GM18870 (cell line): ENCODE measurements at regions not wholly inside any gene's neighbourhood (a gene's known extent, or its start where the extent isn't known, plus 50 kb on each side); places are given as distances from the start of the nearest gene placed in this dataset.
A peak's percentile ranks its signal among the peaks of the same experiment; 100 is the strongest.
"Not testable (repeated sequence)": the region's sequence is repeated elsewhere in the genome, so short reads cannot be mapped to it uniquely, and the experiment has no call there.

ENCODE experiments used
- ATAC-seq: cut with Tn5 transposase; IDR thresholded peaks from one replicate; pipeline ENCODE4 v1.9.1; 2021; ENCODE audit warnings: moderate library complexity; ENCODE audit not compliant: unreplicated experiment

- not testable (repeated sequence) for ATAC-seq
These were observed 91.1 kb upstream of the KRAS start for GRCh38 chr12:25341877-25342276.

- ATAC-seq, result no peak
These were observed 87.2 kb upstream of the KRAS start for GRCh38 chr12:25337916-25338315.

- peak; percentile 79 for ATAC-seq
These were observed 81.4 kb upstream of the KRAS start for GRCh38 chr12:25332143-25332542.

- no peak for ATAC-seq
These were observed 77.5 kb upstream of the KRAS start for GRCh38 chr12:25328072-25328712.

- no peak for ATAC-seq
These were observed 76.6 kb upstream of the KRAS start for GRCh38 chr12:25327321-25327720.

GRCh38 chr12:25326326-25326725 lies 75.6 kb upstream of the KRAS start:
- no peak for ATAC-seq

- ATAC-seq, result no peak
These were observed 74.1 kb upstream of the KRAS start for GRCh38 chr12:25324861-25325260.

- no peak for ATAC-seq
These were observed 72.9 kb upstream of the KRAS start for GRCh38 chr12:25323581-25323982.

GRCh38 chr12:25322918-25323531 lies 72.3 kb upstream of the KRAS start:
- ATAC-seq, result no peak

GRCh38 chr12:25322351-25322750 lies 71.6 kb upstream of the KRAS start:
- no peak for ATAC-seq

- no peak for ATAC-seq
These were observed 71.0 kb upstream of the KRAS start for GRCh38 chr12:25321772-25322171.

GRCh38 chr12:25320123-25321006 lies 69.6 kb upstream of the KRAS start:
- ATAC-seq, result peak; percentile 54

GRCh38 chr12:25319233-25319984 lies 68.7 kb upstream of the KRAS start:
- ATAC-seq, result peak; percentile 16

GRCh38 chr12:25317553-25317952 lies 66.8 kb upstream of the KRAS start:
- no peak for ATAC-seq

- no peak for ATAC-seq
These were observed 64.7 kb upstream of the KRAS start for GRCh38 chr12:25315388-25315787.

GRCh38 chr12:25313266-25313990 lies 62.7 kb upstream of the KRAS start:
- not testable (repeated sequence) for ATAC-seq

- no peak for ATAC-seq
These were observed 60.8 kb upstream of the KRAS start for GRCh38 chr12:25311506-25311905.

- not testable (repeated sequence) for ATAC-seq
These were observed 59.3 kb upstream of the KRAS start for GRCh38 chr12:25310071-25310470.

- no peak for ATAC-seq
These were observed 58.0 kb upstream of the KRAS start for GRCh38 chr12:25308756-25309155.

GRCh38 chr12:25307818-25308217 lies 57.1 kb upstream of the KRAS start:
- no peak for ATAC-seq
